ENCODE measurements at regions not wholly inside any gene's neighbourhood (a gene's known extent, or its start where the extent isn't known, plus 50 kb on each side); places are given as distances from the start of the nearest gene placed in this dataset.

- no peak overlapping the region for H3K9ac ChIP-seq (ENCODE audit: low read depth, low read length)
- peaks cover 10% of the 10 kb centered on the region; the same call in 1 of the 2 replicates for H3K9me3 ChIP-seq (ENCODE audit: control insufficient read depth, insufficient read depth, low read length)
- H3K4me3 ChIP-seq (ENCODE audit: low read depth, low read length) = no peak overlapping the region
- H3K36me3 ChIP-seq (ENCODE audit: control insufficient read depth, insufficient read depth, low read length) = no peaks in the 10 kb centered on the region
- no peaks in the 10 kb centered on the region for H3K27me3 ChIP-seq (ENCODE audit: control insufficient read depth, insufficient read depth, low read length)
- no peaks in the 10 kb centered on the region for H3K4me1 ChIP-seq (ENCODE audit: control insufficient read depth, insufficient read depth, low read length)
- H3K27ac ChIP-seq (ENCODE audit: low read depth, low read length) = no peak overlapping the region
These were observed 98.3 kb downstream of the BACH1 start for GRCh38 chr21:29396951-29397455.

- peaks cover 12% of the 10 kb centered on the region; the same call in 1 of the 2 replicates for H3K9me3 ChIP-seq (ENCODE audit: control insufficient read depth, insufficient read depth, low read length)
- peaks cover 4% of the 10 kb centered on the region; the same call in 1 of the 2 replicates for H3K4me1 ChIP-seq (ENCODE audit: control insufficient read depth, insufficient read depth, low read length)
- no peaks in the 10 kb centered on the region for H3K36me3 ChIP-seq (ENCODE audit: control insufficient read depth, insufficient read depth, low read length)
- H3K27me3 ChIP-seq (ENCODE audit: control insufficient read depth, insufficient read depth, low read length) = no peaks in the 10 kb centered on the region
- no peak overlapping the region for H3K27ac ChIP-seq (ENCODE audit: low read depth, low read length)
- H3K9ac ChIP-seq (ENCODE audit: low read depth, low read length) = no peak overlapping the region
- no peak overlapping the region for H3K4me3 ChIP-seq (ENCODE audit: low read depth, low read length)
These were observed 104.6 kb downstream of the BACH1 start for GRCh38 chr21:29403301-29403700.

- H3K4me1 ChIP-seq (ENCODE audit: control insufficient read depth, insufficient read depth, low read length) = peaks cover 4% of the 10 kb centered on the region; the same call in 1 of the 2 replicates
- H3K36me3 ChIP-seq (ENCODE audit: control insufficient read depth, insufficient read depth, low read length) = no peaks in the 10 kb centered on the region
- H3K9me3 ChIP-seq (ENCODE audit: control insufficient read depth, insufficient read depth, low read length) = peaks cover 11% of the 10 kb centered on the region; the same call in 1 of the 2 replicates
- H3K27ac ChIP-seq (ENCODE audit: low read depth, low read length) = no peak overlapping the region
- no peak overlapping the region for H3K4me3 ChIP-seq (ENCODE audit: low read depth, low read length)
- H3K27me3 ChIP-seq (ENCODE audit: control insufficient read depth, insufficient read depth, low read length) = no peaks in the 10 kb centered on the region
- no peak overlapping the region for H3K9ac ChIP-seq (ENCODE audit: low read depth, low read length)
These were observed 105.3 kb downstream of the BACH1 start for GRCh38 chr21:29403922-29404538.

GRCh38 chr21:29405503-29406122, 106.9 kb downstream of the BACH1 start:
- Histone ChIP-seq H3K27ac (ENCODE audit: low read depth, low read length) (no peak overlapping the region), H3K9ac (ENCODE audit: low read depth, low read length) (no peak overlapping the region), H3K9me3 (ENCODE audit: control insufficient read depth, insufficient read depth, low read length) (peaks cover 2% of the 10 kb centered on the region; the same call in 1 of the 2 replicates), H3K27me3 (ENCODE audit: control insufficient read depth, insufficient read depth, low read length) (no peaks in the 10 kb centered on the region), H3K4me1 (ENCODE audit: control insufficient read depth, insufficient read depth, low read length) (peaks cover 4% of the 10 kb centered on the region; the same call in 1 of the 2 replicates), H3K36me3 (ENCODE audit: control insufficient read depth, insufficient read depth, low read length) (no peaks in the 10 kb centered on the region), H3K4me3 (ENCODE audit: low read depth, low read length) (no peak overlapping the region)

- Histone ChIP-seq H3K9me3 (ENCODE audit: control insufficient read depth, insufficient read depth, low read length) (peaks cover 2% of the 10 kb centered on the region; the same call in 1 of the 2 replicates), H3K4me3 (ENCODE audit: low read depth, low read length) (no peak overlapping the region), H3K4me1 (ENCODE audit: control insufficient read depth, insufficient read depth, low read length) (peaks cover 4% of the 10 kb centered on the region; the same call in 1 of the 2 replicates), H3K9ac (ENCODE audit: low read depth, low read length) (no peak overlapping the region), H3K27me3 (ENCODE audit: control insufficient read depth, insufficient read depth, low read length) (no peaks in the 10 kb centered on the region), H3K36me3 (ENCODE audit: control insufficient read depth, insufficient read depth, low read length) (no peaks in the 10 kb centered on the region), H3K27ac (ENCODE audit: low read depth, low read length) (no peak overlapping the region)
These were observed 107.7 kb downstream of the BACH1 start for GRCh38 chr21:29406385-29406784.

GRCh38 chr21:29407571-29407970, 108.8 kb downstream of the BACH1 start:
- H3K27me3 ChIP-seq (ENCODE audit: control insufficient read depth, insufficient read depth, low read length) = no peaks in the 10 kb centered on the region
- no peak overlapping the region for H3K9ac ChIP-seq (ENCODE audit: low read depth, low read length)
- no peak overlapping the region for H3K27ac ChIP-seq (ENCODE audit: low read depth, low read length)
- peaks cover 2% of the 10 kb centered on the region; the same call in 1 of the 2 replicates for H3K9me3 ChIP-seq (ENCODE audit: control insufficient read depth, insufficient read depth, low read length)
- H3K4me1 ChIP-seq (ENCODE audit: control insufficient read depth, insufficient read depth, low read length) = peaks cover 9% of the 10 kb centered on the region; the same call in 1 of the 2 replicates
- H3K4me3 ChIP-seq (ENCODE audit: low read depth, low read length) = no peak overlapping the region
- no peaks in the 10 kb centered on the region for H3K36me3 ChIP-seq (ENCODE audit: control insufficient read depth, insufficient read depth, low read length)

- no peaks in the 10 kb centered on the region for H3K27me3 ChIP-seq (ENCODE audit: control insufficient read depth, insufficient read depth, low read length)
- no peak overlapping the region for H3K9ac ChIP-seq (ENCODE audit: low read depth, low read length)
- no peak overlapping the region for H3K27ac ChIP-seq (ENCODE audit: low read depth, low read length)
- no peaks in the 10 kb centered on the region for H3K36me3 ChIP-seq (ENCODE audit: control insufficient read depth, insufficient read depth, low read length)
- H3K9me3 ChIP-seq (ENCODE audit: control insufficient read depth, insufficient read depth, low read length) = no peaks in the 10 kb centered on the region
- H3K4me3 ChIP-seq (ENCODE audit: low read depth, low read length) = no peak overlapping the region
- 0 out of 2 replicates have a peak, but pooled peaks cover 5% of the 10 kb centered on the region for H3K4me1 ChIP-seq (ENCODE audit: control insufficient read depth, insufficient read depth, low read length)
These were observed 115.0 kb downstream of the BACH1 start for GRCh38 chr21:29413683-29414082.

GRCh38 chr21:29416268-29416667, 117.5 kb downstream of the BACH1 start:
- Histone ChIP-seq H3K9me3 (ENCODE audit: control insufficient read depth, insufficient read depth, low read length) (no peaks in the 10 kb centered on the region), H3K36me3 (ENCODE audit: control insufficient read depth, insufficient read depth, low read length) (no peaks in the 10 kb centered on the region), H3K4me3 (ENCODE audit: low read depth, low read length) (no peak overlapping the region), H3K27me3 (ENCODE audit: control insufficient read depth, insufficient read depth, low read length) (no peaks in the 10 kb centered on the region), H3K27ac (ENCODE audit: low read depth, low read length) (no peak overlapping the region), H3K9ac (ENCODE audit: low read depth, low read length) (no peak overlapping the region), H3K4me1 (ENCODE audit: control insufficient read depth, insufficient read depth, low read length) (0 out of 2 replicates have a peak, but pooled peaks cover 5% of the 10 kb centered on the region)

GRCh38 chr21:29418813-29419212, 120.1 kb downstream of the BACH1 start:
- H3K9ac ChIP-seq (ENCODE audit: low read depth, low read length) = no peak overlapping the region
- H3K27ac ChIP-seq (ENCODE audit: low read depth, low read length) = no peak overlapping the region
- no peaks in the 10 kb centered on the region for H3K36me3 ChIP-seq (ENCODE audit: control insufficient read depth, insufficient read depth, low read length)
- no peak overlapping the region for H3K4me3 ChIP-seq (ENCODE audit: low read depth, low read length)
- no peaks in the 10 kb centered on the region for H3K4me1 ChIP-seq (ENCODE audit: control insufficient read depth, insufficient read depth, low read length)
- H3K9me3 ChIP-seq (ENCODE audit: control insufficient read depth, insufficient read depth, low read length) = no peaks in the 10 kb centered on the region
- H3K27me3 ChIP-seq (ENCODE audit: control insufficient read depth, insufficient read depth, low read length) = no peaks in the 10 kb centered on the region

GRCh38 chr21:29419422-29419821, 120.7 kb downstream of the BACH1 start:
- H3K36me3 ChIP-seq (ENCODE audit: control insufficient read depth, insufficient read depth, low read length) = no peaks in the 10 kb centered on the region
- no peak overlapping the region for H3K27ac ChIP-seq (ENCODE audit: low read depth, low read length)
- H3K27me3 ChIP-seq (ENCODE audit: control insufficient read depth, insufficient read depth, low read length) = no peaks in the 10 kb centered on the region
- no peaks in the 10 kb centered on the region for H3K9me3 ChIP-seq (ENCODE audit: control insufficient read depth, insufficient read depth, low read length)
- no peak overlapping the region for H3K4me3 ChIP-seq (ENCODE audit: low read depth, low read length)
- H3K9ac ChIP-seq (ENCODE audit: low read depth, low read length) = no peak overlapping the region
- H3K4me1 ChIP-seq (ENCODE audit: control insufficient read depth, insufficient read depth, low read length) = no peaks in the 10 kb centered on the region
